HL-60 (cell line): ENCODE measurements at regions not wholly inside any gene's neighbourhood (a gene's known extent, or its start where the extent isn't known, plus 50 kb on each side); places are given as distances from the start of the nearest gene placed in this dataset.

Experiments
- DNase-seq, 2 experiments: peaks; one replicate each; pipeline ENCODE4 v3.0.0-alpha.2; 2010 to 2020; ENCODE audit warnings: low read depth in 1 of 2, low spot score in 1 of 2
- H3K27ac ChIP-seq: fragments of 250-450 bp; sonication (Bioruptor Pico); replicated peaks from 2 replicates; pipeline ENCODE4 v1.5.1; 2020; ENCODE audit warnings: mild to moderate bottlenecking, moderate library complexity
- H3K27me3 ChIP-seq: fragments of 250-450 bp; sonication (Bioruptor Pico); 2 replicates; pipeline ENCODE4 v1.5.1; 2021; ENCODE audit warnings: mild to moderate bottlenecking, moderate library complexity; ENCODE audit not compliant: insufficient read depth, poor library complexity, severe bottlenecking
- H3K4me3 ChIP-seq: replicated peaks from 2 replicates; pipeline ENCODE4 v1.5.1; 2011; ENCODE audit warnings: mild to moderate bottlenecking, control low read depth, low read length; ENCODE audit not compliant: insufficient read depth
- GABPA ChIP-seq: IDR thresholded peaks from 2 replicates; pipeline ENCODE4 v1.6.1; 2012; ENCODE audit warnings: low read depth
- POLR2AphosphoS5 ChIP-seq: IDR thresholded peaks from 2 replicates; pipeline ENCODE4 v1.6.1; 2012; ENCODE audit warnings: low read depth
- REST ChIP-seq: IDR thresholded peaks from 2 replicates; pipeline ENCODE4 v1.6.1; 2012; ENCODE audit warnings: low read depth; ENCODE audit not compliant: insufficient replicate concordance
- SPI1 ChIP-seq: IDR thresholded peaks from 2 replicates; pipeline ENCODE4 v1.6.1; 2012; ENCODE audit warnings: low read depth, mild to moderate bottlenecking, borderline replicate concordance
- TF ChIP-seq, protein P1 (sequence below): IDR thresholded peaks from one replicate; pipeline ENCODE4 v1.5.1; 2011; ENCODE audit warnings: low read length, control low read depth, inconsistent platforms; ENCODE audit not compliant: insufficient read depth

DNA sequence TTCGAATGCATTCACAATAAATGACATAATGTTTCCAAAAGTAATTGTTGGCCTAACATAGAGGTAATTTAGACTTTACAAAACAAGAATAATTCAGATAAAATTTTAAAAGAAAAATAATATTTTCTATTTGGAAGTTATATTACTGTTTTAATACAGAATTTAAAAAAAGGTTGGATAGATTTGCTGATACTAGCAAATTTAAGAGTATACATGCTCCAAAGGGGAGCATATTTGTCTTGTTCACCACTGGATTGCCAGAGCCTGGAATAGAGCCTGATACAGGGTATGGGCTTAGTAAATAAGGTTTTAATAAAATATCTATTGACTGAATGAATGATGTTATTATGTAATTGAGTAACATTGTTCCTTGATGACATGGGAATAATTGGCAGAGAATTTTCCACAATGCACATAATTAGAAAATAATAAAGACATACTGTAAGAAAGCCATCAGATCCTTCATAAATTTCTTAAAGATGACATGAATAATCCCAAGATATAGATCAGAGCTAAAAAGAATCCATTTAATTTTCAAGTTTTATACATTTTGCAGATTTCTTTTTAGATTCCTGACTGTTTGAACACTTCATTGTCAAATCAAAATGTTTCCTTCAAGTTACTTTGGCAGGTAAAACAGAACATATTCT lies 305.3 kb downstream of the SLC6A15 start:
- TF ChIP-seq, protein P1, sequence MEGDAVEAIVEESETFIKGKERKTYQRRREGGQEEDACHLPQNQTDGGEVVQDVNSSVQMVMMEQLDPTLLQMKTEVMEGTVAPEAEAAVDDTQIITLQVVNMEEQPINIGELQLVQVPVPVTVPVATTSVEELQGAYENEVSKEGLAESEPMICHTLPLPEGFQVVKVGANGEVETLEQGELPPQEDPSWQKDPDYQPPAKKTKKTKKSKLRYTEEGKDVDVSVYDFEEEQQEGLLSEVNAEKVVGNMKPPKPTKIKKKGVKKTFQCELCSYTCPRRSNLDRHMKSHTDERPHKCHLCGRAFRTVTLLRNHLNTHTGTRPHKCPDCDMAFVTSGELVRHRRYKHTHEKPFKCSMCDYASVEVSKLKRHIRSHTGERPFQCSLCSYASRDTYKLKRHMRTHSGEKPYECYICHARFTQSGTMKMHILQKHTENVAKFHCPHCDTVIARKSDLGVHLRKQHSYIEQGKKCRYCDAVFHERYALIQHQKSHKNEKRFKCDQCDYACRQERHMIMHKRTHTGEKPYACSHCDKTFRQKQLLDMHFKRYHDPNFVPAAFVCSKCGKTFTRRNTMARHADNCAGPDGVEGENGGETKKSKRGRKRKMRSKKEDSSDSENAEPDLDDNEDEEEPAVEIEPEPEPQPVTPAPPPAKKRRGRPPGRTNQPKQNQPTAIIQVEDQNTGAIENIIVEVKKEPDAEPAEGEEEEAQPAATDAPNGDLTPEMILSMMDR, result no peak
- TF ChIP-seq GABPA (no peak), REST (no peak), SPI1 (no peak), POLR2AphosphoS5 (no peak)

DNA sequence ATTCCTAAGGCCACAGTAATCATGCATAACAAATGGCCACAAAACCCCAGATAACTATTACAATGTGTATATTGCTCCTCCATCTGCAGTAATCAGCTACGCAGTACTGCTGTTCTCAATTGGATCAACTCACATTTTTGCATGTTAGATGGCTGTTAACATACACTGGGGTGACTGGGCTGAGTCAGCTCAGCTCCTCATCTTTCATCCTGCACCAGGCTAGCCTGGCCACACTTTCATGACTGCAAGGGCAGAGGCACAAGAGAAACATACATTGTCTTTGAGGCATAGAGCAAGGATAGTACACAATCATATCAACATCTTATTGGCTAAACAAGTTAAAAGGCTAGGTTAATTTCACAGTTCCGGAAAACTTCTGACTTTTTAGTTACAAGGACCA lies 306.6 kb downstream of the SLC6A15 start:
- TF ChIP-seq, protein P1, result no peak
- no peak for TF ChIP-seq REST
- TF ChIP-seq POLR2AphosphoS5, result no peak
- no peak for TF ChIP-seq GABPA
- TF ChIP-seq SPI1, result no peak
- H3K27ac ChIP-seq, result no peak overlapping the region
- DNase-seq, result no peak
- H3K4me3 ChIP-seq, result no peak overlapping the region
- H3K27me3 ChIP-seq, result no peaks in the 10 kb centered on the region

More for the DNA sequence above, 305.3 kb downstream of the SLC6A15 start:
- no peak overlapping the region for H3K27ac ChIP-seq
- H3K4me3 ChIP-seq, result no peak overlapping the region
- no peak for DNase-seq
- no peaks in the 10 kb centered on the region for H3K27me3 ChIP-seq

GRCh38 chr12:84604551-84604950 lies 308.0 kb downstream of the SLC6A15 start:
- Histone ChIP-seq H3K4me3 (no peak overlapping the region), H3K27ac (no peak overlapping the region), H3K27me3 (no peaks in the 10 kb centered on the region)
- DNase-seq, result no peak
- TF ChIP-seq SPI1 (no peak), GABPA (no peak), POLR2AphosphoS5 (no peak), REST (no peak)
- TF ChIP-seq, protein P1, result no peak
